ENCODE measurements at regions not wholly inside any gene's neighbourhood (a gene's known extent, or its start where the extent isn't known, plus 50 kb on each side); places are given as distances from the start of the nearest gene placed in this dataset.
A peak's percentile ranks its signal among the peaks of the same experiment; 100 is the strongest.

- no peak for DNase-seq
Observed at GRCh38 chr18:22544626-22545025, 126.9 kb upstream of the CTAGE1 start.

- DNase-seq = no peak
Observed at GRCh38 chr18:22545066-22545760, 127.5 kb upstream of the CTAGE1 start.

- DNase-seq = peak; percentile 60
Observed at GRCh38 chr18:22546905-22547570, 129.3 kb upstream of the CTAGE1 start.

GRCh38 chr18:22547807-22548561 lies 130.3 kb upstream of the CTAGE1 start:
- DNase-seq = peak; percentile 75

- DNase-seq = no peak
Observed at GRCh38 chr18:22549260-22549937, 131.7 kb upstream of the CTAGE1 start.

DNA sequence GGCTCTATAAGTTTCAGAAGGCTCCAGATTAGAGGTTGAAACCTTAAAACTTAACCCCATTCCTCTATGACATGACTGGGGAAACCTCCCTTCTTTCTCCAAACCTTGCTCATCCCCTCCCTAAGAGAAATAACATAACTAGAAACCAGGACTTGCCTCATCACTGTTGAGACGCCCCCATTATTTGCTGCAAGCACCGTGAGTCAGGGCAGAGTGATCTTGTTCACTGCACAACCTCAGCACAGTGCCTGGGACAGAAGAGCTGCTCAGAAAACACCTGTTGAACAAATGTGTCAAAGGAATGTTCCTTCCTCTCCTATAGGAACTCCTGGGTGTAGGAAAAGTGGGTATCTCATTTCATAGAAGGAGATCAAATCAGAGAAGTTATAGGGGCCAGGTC lies 132.7 kb upstream of the CTAGE1 start:
- DNase-seq = no peak

DNA sequence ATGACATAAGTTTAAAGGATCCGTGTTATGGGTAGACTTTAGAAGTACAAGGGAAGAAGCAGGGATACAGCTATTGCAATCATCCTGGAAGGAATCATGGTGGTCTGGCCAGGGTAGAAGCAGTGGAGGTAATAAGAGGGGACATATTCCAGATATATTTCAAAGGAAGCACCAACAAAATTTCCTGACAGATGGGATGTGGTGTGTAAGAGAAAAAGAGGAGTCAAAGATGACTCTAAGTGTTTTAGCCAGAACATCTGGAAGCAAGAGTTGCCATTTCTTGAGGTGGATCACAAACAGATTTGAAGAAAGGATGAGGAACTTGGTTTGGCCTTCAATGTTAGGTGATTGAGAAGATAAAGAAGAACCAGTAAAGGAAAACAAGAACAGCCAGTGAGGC lies 133.1 kb upstream of the CTAGE1 start:
- no peak for DNase-seq

- no peak for DNase-seq
Observed at GRCh38 chr18:22551536-22552151, 133.9 kb upstream of the CTAGE1 start.

DNA sequence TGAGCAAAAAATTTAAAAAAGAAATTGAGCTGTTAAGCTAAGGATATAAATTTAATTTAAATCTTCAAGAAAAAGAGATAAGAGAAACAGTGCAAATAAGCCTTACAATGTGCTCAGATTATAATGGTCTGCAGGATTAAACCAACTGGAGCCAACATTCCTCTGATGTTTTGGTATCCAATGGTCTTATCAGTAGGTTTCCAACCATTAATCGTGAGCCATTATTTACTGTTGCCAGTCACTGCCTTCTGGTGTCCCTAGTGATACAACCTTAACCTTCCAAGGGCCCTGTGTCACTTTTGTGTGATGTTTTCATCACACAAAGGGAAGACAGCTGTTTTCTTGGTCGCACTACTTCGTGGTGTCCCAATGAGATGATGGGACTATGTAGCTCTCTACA lies 134.5 kb upstream of the CTAGE1 start:
- DNase-seq = no peak

DNA sequence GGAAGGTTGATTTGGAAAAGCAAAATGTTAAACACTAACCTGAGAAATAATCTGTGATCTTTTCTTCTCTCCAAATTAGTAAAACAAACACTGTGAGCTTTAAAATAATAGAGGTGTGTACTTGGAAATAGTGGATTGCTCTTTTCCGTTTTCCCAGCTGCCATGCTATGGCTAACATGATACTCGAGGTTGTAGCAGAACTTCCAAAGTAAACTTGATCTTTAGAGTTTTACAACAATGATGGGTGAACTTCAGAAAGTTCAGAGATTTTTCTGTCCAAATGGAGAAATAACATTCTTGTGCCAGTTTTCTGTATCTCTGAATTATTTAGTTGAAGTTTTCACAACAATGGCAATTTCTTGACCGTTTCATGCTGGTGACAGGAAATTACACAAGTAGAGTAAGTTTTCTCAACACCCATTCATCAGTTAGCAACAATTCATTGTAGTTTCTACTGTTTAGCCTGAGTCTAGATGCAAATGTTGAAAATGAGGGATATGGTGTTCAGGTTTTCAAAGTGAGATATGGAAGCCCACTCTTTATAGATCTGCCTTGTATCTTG lies 135.3 kb upstream of the CTAGE1 start:
- no peak for DNase-seq

DNA sequence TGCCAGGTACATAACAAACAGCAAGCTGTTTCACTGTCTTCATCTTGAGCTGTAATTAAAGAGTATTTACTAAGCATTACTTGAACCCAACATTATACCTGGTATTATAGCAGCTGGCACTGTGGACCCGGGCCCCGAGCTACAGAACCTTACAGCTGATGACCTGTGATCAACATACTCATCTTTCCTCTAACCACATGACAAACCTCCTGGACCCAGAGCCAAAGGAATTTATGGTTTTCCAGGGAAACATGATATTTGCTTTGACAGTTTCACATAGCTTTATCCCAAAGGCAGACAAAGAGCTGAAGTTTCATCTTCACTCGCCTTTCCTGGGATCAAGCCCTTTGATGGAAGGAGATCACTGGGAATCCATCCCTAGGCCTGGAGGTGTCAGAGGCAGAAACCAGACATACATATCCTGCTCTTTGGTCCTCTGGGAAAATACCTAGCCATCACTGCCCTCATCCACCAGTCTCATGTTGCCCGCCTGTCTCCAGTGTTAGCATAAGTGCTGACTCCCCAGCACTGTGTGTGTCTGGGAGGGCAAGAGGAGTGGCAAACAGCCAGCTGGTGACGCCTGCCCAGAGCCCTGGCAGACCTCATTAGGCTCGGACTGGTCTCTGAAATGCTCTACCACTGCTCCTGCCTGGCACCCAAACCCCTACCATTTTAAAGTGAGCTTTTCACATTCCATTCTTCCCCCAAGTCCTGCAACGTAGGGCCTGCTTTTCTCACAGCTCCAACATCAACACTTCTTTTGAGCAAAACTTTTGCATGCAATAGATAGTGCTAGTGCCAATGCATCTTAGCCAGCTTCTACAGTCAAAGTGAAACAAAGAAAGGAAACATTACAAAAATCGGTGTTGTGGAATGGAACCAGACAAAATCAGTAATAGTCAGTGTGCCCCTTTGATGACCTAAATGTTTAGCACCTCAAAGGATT lies 138.8 kb upstream of the CTAGE1 start:
- DNase-seq = no peak

- no peak for DNase-seq
Observed at GRCh38 chr18:22557168-22557941, 139.6 kb upstream of the CTAGE1 start.

- DNase-seq = no peak
Observed at GRCh38 chr18:22558945-22559385, 141.2 kb upstream of the CTAGE1 start.

GRCh38 chr18:22559414-22560274 lies 141.9 kb upstream of the CTAGE1 start:
- no peak for DNase-seq

- DNase-seq = peak; percentile 12
Observed at GRCh38 chr18:22560275-22560610, 142.5 kb upstream of the CTAGE1 start.

- DNase-seq = no peak
Observed at GRCh38 chr18:22560797-22561196, 143.1 kb upstream of the CTAGE1 start.

DNA sequence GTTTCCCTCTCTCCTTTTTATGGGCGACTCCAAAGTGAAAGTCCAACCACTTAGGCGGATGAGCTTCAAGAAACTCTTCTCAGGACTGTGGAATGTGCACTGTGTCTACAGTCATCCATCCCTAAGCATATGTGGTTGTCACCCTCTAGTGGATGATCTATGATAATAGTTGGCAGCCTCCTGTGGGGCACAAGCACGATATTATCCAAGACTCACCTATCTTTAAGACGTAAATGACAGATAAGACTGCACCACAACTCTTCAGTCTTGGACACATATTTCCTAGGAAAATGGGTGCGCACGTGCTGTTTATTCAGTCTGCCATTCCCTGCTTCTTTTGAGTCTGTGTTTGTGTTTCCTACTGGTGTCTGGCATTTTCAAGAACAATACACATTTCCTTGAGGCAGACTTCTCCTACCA lies 145.5 kb upstream of the CTAGE1 start:
- peak; percentile 89 for DNase-seq

GRCh38 chr18:22564036-22564435 lies 146.3 kb upstream of the CTAGE1 start:
- DNase-seq = no peak

Data from skin of body (tissue), 1 donor.